GM18519 (cell line): ENCODE measurements at regions not wholly inside any gene's neighbourhood (a gene's known extent, or its start where the extent isn't known, plus 50 kb on each side); places are given as distances from the start of the nearest gene placed in this dataset.
"Not testable (repeated sequence)": the region's sequence is repeated elsewhere in the genome, so short reads cannot be mapped to it uniquely, and the experiment has no call there.

ENCODE experiments used
- ATAC-seq: cut with Tn5 transposase; IDR thresholded peaks from one replicate; pipeline ENCODE4 v1.9.1; 2021; ENCODE audit warnings: mild to moderate bottlenecking, moderate library complexity; ENCODE audit not compliant: unreplicated experiment, low FRiP score

DNA sequence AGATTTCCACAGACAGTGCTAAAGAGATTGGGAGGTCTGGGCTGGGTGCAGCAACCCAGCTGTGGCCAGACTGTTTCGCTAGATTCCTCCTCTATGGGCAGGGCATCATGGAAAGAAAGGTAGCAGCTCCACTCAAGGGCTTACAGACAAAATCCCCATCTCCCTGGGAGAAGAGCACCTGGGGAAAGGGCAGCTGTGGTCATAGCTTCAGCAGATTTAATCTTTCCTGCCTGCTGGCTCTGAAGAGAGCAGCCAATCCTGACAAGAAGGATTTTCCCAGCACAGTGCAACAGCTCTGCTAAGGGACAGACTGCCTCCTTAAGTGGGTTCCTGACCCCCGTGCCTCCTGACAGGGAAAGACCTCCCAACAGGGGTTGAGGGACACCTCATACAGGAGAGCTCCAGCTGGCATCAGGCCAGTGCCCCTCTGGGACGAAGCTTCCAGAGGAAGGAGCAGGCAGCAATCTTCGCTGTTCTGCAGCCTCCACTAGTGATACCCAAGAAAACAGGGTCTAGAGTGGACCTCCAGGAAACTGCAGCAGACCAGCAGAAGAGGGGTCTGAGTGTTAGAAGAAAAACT lies 1379.3 kb upstream of the ACO1 start:
- no peak for ATAC-seq

GRCh38 chr9:31013371-31013770 lies 1371.1 kb upstream of the ACO1 start:
- ATAC-seq: no peak

DNA sequence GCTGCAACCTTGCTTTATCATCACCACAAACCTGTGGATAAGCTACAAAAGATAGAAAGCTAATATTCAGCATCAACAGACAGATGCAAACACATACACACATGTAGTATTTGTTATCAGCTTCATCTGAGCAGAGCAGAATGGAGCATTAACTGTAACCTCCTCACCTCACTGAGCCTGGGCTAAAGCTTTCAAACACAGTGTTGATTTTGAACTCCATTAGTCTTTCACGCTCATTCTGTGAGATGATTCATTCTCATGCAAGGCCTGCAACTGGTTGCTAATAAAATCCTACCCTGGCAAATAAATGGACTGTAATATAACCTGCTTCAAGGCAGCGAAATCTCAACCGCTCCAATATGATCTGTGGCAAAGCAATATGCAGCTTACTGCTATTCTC lies 1360.6 kb upstream of the ACO1 start:
- ATAC-seq: no peak

- ATAC-seq: no peak
These were observed 1356.8 kb upstream of the ACO1 start for GRCh38 chr9:31027678-31028077.

DNA sequence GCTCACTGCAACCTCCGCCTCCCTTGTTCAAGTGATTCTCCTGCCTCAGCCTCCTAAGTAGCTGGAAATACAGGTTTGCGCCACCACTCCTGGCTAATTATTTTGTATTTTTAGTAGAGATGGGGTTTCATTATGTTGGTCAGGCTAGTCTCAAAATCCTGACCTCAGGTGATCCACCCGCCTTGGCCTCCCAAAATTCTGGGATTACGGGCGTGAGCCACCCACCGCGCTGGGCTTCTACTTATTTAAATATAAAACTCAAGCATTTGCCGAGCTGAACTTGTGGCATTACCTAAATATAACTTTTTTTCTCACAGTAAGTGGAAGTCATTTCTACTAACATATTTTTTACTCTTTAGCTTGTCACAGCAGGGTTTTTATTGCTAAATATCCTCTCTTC lies 1356.3 kb upstream of the ACO1 start:
- ATAC-seq: no peak

- ATAC-seq: no peak
These were observed 1353.7 kb upstream of the ACO1 start for GRCh38 chr9:31030741-31031202.

DNA sequence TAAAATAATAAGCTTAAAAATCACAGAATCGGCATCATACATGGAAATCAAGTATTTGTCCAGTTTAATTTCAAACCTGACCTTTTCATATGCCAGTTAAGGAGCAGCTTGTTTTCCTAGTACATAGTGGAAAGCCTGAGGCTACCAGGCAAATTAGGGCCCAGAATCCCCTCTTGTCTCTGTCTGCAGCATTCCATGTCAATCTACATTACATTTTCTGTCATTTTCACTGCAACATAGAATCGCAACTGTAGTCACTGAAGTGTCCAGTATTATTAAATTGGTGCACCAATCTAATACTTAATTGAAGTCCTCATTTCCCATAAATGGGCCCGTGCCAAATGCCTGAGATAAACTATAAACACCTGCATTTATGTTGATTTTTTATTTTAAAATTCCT lies 1352.2 kb upstream of the ACO1 start:
- ATAC-seq: no peak

GRCh38 chr9:31034311-31034710 lies 1350.1 kb upstream of the ACO1 start:
- ATAC-seq: no peak

DNA sequence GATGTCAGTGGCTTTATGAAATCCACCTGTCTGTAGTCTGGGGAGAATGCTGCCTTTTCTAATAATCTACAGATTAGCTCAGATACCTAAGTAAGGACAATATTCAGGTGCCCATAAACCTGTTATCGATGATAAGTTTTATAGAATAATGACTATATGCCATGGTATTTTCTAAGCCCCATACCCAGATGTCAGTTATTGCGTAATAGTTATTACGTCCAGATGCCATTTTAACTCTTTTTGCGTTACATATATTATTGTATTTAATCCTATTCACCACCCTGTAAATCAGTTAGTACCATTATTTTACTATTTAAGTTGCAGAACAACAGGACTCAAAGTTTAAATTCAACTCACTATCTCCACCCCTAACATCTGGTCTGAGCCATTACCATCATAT lies 1343.9 kb upstream of the ACO1 start:
- ATAC-seq: no peak

GRCh38 chr9:31045810-31046209 lies 1338.6 kb upstream of the ACO1 start:
- ATAC-seq: no peak

GRCh38 chr9:31061592-31061991 lies 1322.9 kb upstream of the ACO1 start:
- ATAC-seq: not testable (repeated sequence)

- ATAC-seq: no peak
These were observed 1318.8 kb upstream of the ACO1 start for GRCh38 chr9:31065691-31066090.

DNA sequence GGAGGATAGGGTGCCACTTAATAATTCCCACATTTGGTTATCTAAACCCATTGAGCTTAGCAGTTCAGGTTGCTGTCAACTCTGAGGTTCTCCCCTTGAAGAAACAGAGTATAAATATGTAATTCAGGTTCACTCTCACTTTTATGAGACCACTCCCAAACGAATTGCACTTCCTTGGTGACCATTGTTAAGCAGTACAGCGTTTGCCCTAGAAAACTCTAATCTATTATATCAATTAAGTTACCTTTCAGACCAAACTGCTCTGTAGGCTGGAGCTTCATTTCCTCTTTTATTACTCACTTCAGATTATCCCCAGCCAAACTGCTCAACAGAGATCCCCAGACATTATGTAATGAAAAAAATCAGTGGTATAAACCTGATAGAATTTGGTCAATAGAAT lies 1317.0 kb upstream of the ACO1 start:
- no peak for ATAC-seq

DNA sequence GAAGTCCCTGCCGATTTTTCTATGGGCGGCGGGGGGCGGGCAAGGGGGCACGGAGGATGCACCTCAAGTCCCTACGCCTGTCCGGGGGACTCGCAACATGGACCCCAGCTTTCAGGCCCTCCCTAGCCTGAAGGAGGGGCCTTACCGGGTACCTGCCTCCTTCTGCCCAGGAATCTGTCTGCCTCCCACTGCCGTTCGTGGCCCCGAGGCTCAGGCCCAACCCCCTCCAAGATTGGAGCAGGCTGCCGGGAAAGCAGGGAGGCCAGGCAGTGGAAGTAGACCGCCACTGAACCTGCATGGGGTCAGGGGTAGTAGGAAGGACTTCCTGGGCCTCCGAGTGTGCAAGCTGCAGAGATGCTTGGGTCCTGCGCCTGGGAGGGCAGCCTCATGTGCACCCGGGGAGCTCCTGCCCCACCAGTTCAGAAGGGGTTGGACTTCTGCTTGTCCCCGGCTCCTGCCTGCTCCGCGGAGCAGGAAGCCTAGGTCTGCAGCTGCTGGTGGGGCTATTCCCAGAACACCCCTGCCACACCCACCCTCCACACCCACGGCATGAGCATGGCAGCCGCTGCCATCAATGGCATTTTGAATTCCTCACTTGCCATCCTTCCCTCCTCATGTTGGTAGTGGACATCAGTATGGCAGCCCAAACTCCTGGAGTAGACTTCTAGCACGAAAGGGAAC lies 1312.7 kb upstream of the ACO1 start:
- ATAC-seq: no peak

GRCh38 chr9:31078175-31078574 lies 1306.3 kb upstream of the ACO1 start:
- no peak for ATAC-seq

GRCh38 chr9:31084350-31084749 lies 1300.1 kb upstream of the ACO1 start:
- ATAC-seq: no peak

GRCh38 chr9:31089549-31090221 lies 1294.8 kb upstream of the ACO1 start:
- no peak for ATAC-seq

- ATAC-seq: no peak
These were observed 1284.1 kb upstream of the ACO1 start for GRCh38 chr9:31100311-31100710.

- no peak for ATAC-seq
These were observed 1280.6 kb upstream of the ACO1 start for GRCh38 chr9:31103836-31104235.

GRCh38 chr9:31104249-31104648 lies 1280.2 kb upstream of the ACO1 start:
- ATAC-seq: no peak

- no peak for ATAC-seq
These were observed 1272.0 kb upstream of the ACO1 start for GRCh38 chr9:31112491-31112890.

GRCh38 chr9:31114346-31114745 lies 1270.1 kb upstream of the ACO1 start:
- ATAC-seq: no peak
